ENCODE measurements at regions not wholly inside any gene's neighbourhood (a gene's known extent, or its start where the extent isn't known, plus 50 kb on each side); places are given as distances from the start of the nearest gene placed in this dataset.

- Mint-ChIP-seq H3K4me3 (no peak overlapping the region), H3K27ac (no peak overlapping the region), H3K9me3 (peaks cover 0 to 4% (median 2%) of the 10 kb centered on the region in 3 donors), H3K27me3 (no peaks in the 10 kb centered on the region), H3K36me3 (no peaks in the 10 kb centered on the region), H3K4me1 (no peaks in the 10 kb centered on the region)
Observed at GRCh38 chr2:167504061-167504460, 615.8 kb downstream of the XIRP2 start.

- Mint-ChIP-seq H3K4me1 (no peaks in the 10 kb centered on the region), H3K9me3 (peaks cover 0 to 4% (median 2%) of the 10 kb centered on the region in 3 donors), H3K4me3 (no peak overlapping the region), H3K27me3 (no peaks in the 10 kb centered on the region), H3K27ac (no peak overlapping the region), H3K36me3 (no peaks in the 10 kb centered on the region)
Observed at GRCh38 chr2:167501618-167502017, 613.3 kb downstream of the XIRP2 start.

- Mint-ChIP-seq H3K4me1 (no peaks in the 10 kb centered on the region), H3K36me3 (no peaks in the 10 kb centered on the region), H3K9me3 (no peaks in the 10 kb centered on the region), H3K4me3 (no peak overlapping the region), H3K27me3 (no peaks in the 10 kb centered on the region), H3K27ac (no peak overlapping the region)
Observed at GRCh38 chr2:167493862-167494261, 605.6 kb downstream of the XIRP2 start.

GRCh38 chr2:167492486-167492885 lies 604.2 kb downstream of the XIRP2 start:
- no peaks in the 10 kb centered on the region for H3K9me3 Mint-ChIP-seq
- no peak overlapping the region for H3K4me3 Mint-ChIP-seq

DNA sequence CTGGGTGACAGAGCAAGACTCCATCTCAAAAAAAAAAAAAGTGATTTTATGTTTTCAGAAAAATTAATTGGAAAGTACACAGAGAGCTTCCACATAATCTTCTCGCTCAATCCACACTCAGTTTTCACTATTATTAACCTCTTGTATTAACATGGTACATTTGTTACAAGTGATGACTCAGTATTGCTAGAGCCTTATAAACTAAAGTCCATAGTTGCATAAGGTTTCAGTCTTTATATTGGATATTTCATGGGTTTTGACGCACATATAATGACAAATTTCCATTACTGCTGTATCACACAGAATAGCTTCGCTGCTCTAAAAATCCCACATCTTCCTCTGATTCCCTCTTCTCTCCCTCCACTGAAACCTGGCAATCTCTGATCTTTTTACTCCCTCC lies 603.5 kb downstream of the XIRP2 start:
- no peak overlapping the region for H3K27ac Mint-ChIP-seq
- H3K4me3 Mint-ChIP-seq: no peak overlapping the region
- H3K36me3 Mint-ChIP-seq: no peaks in the 10 kb centered on the region
- no peaks in the 10 kb centered on the region for H3K9me3 Mint-ChIP-seq
- no peaks in the 10 kb centered on the region for H3K27me3 Mint-ChIP-seq
- no peaks in the 10 kb centered on the region for H3K4me1 Mint-ChIP-seq

More at GRCh38 chr2:167492486-167492885, 604.2 kb downstream of the XIRP2 start:
- Mint-ChIP-seq H3K27me3 (no peaks in the 10 kb centered on the region), H3K27ac (no peak overlapping the region), H3K36me3 (no peaks in the 10 kb centered on the region), H3K4me1 (no peaks in the 10 kb centered on the region)

- no peaks in the 10 kb centered on the region for H3K4me1 Mint-ChIP-seq
- H3K27ac Mint-ChIP-seq: no peak overlapping the region
- no peaks in the 10 kb centered on the region for H3K36me3 Mint-ChIP-seq
- H3K27me3 Mint-ChIP-seq: no peaks in the 10 kb centered on the region
- no peaks in the 10 kb centered on the region for H3K9me3 Mint-ChIP-seq
- no peak overlapping the region for H3K4me3 Mint-ChIP-seq
Observed at GRCh38 chr2:167490455-167490854, 602.2 kb downstream of the XIRP2 start.

- H3K27ac Mint-ChIP-seq: no peak overlapping the region
- no peaks in the 10 kb centered on the region for H3K27me3 Mint-ChIP-seq
- H3K9me3 Mint-ChIP-seq: no peaks in the 10 kb centered on the region
Observed at GRCh38 chr2:167489325-167489724, 601.0 kb downstream of the XIRP2 start.

GRCh38 chr2:167487728-167488127 lies 599.4 kb downstream of the XIRP2 start:
- H3K36me3 Mint-ChIP-seq: no peaks in the 10 kb centered on the region
- no peak overlapping the region for H3K4me3 Mint-ChIP-seq
- no peak overlapping the region for H3K27ac Mint-ChIP-seq
- H3K27me3 Mint-ChIP-seq: no peaks in the 10 kb centered on the region
- H3K4me1 Mint-ChIP-seq: no peaks in the 10 kb centered on the region
- no peaks in the 10 kb centered on the region for H3K9me3 Mint-ChIP-seq

More at GRCh38 chr2:167489325-167489724, 601.0 kb downstream of the XIRP2 start:
- no peaks in the 10 kb centered on the region for H3K4me1 Mint-ChIP-seq
- no peaks in the 10 kb centered on the region for H3K36me3 Mint-ChIP-seq
- no peak overlapping the region for H3K4me3 Mint-ChIP-seq

DNA sequence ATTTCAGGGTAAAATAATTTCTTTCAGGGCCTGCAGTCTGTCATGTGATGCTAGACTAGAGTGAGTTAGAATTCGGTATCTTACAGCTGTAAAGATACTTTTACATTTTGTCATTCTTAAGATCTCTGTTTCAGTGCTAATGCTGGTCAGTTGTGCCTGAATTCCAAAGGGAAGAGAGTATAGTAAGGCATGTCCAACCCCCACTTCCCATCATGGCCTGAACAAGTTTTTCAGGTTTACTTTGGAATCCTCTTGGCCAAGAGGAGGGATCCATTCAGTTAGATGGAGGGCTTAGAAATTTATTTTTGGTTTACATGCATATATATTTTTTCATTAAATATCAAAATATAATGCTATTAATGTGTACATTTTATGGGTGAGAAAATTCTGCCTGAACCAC lies 596.6 kb downstream of the XIRP2 start:
- Mint-ChIP-seq H3K4me1 (peaks cover 0 to 2% (median 0%) of the 10 kb centered on the region in 3 donors), H3K27me3 (no peaks in the 10 kb centered on the region), H3K9me3 (no peaks in the 10 kb centered on the region), H3K27ac (no peak overlapping the region), H3K4me3 (no peak overlapping the region), H3K36me3 (no peaks in the 10 kb centered on the region)

- Mint-ChIP-seq H3K9me3 (no peaks in the 10 kb centered on the region), H3K4me3 (no peak overlapping the region), H3K27ac (no peak overlapping the region), H3K4me1 (peaks cover 0 to 2% (median 0%) of the 10 kb centered on the region in 3 donors), H3K36me3 (no peaks in the 10 kb centered on the region), H3K27me3 (no peaks in the 10 kb centered on the region)
Observed at GRCh38 chr2:167480986-167481309, 592.7 kb downstream of the XIRP2 start.

GRCh38 chr2:167480232-167480985 lies 592.1 kb downstream of the XIRP2 start:
- Mint-ChIP-seq H3K9me3 (no peaks in the 10 kb centered on the region), H3K4me3 (no peak overlapping the region), H3K36me3 (no peaks in the 10 kb centered on the region), H3K4me1 (peaks cover 0 to 2% (median 0%) of the 10 kb centered on the region in 3 donors), H3K27me3 (no peaks in the 10 kb centered on the region), H3K27ac (no peak overlapping the region)

- Mint-ChIP-seq H3K4me3 (no peak overlapping the region), H3K9me3 (no peaks in the 10 kb centered on the region), H3K27ac (no peak overlapping the region), H3K4me1 (peaks cover 0 to 2% (median 0%) of the 10 kb centered on the region in 3 donors), H3K27me3 (no peaks in the 10 kb centered on the region), H3K36me3 (no peaks in the 10 kb centered on the region)
Observed at GRCh38 chr2:167478196-167478595, 589.9 kb downstream of the XIRP2 start.

DNA sequence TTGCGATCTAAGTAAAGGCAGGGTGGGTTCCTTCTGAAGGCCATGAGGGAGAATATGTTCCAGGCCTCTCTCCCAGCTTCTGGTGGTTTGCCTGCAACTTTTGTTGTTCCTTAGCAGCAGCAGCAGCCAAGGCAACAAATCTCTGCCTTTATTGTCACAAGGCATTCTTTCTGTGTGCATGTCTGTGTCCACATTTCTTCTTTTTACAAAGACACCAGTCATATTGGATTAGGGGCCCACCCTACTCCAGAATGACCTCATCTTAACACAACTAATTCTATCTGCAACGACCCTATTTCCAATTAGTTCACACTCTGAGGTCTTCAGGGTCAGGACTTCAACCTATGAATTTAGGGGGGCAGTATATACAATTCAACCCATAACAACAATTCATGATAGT lies 587.5 kb downstream of the XIRP2 start:
- Mint-ChIP-seq H3K27ac (no peak overlapping the region), H3K4me1 (peaks cover 0 to 2% (median 0%) of the 10 kb centered on the region in 3 donors), H3K9me3 (no peaks in the 10 kb centered on the region), H3K27me3 (no peaks in the 10 kb centered on the region), H3K4me3 (no peak overlapping the region), H3K36me3 (no peaks in the 10 kb centered on the region)

DNA sequence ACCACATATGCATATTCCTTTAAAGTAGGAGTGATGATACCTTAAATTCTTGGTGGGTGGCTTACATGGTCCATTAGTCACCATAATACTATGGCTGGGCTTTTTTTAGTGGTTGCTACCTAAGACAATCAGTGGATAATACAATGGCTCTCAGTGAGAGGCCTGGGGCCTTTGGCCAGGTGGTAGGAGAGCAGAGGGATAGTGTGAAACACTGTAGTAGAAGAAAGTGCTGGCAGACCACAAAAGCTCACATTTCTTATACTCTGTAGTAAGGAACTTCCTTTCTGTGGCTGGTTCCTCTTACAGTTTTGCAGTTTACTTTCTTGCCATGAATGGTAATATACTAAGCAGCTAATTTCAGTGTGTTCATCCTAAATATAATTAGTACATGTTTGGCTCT lies 583.5 kb downstream of the XIRP2 start:
- H3K27me3 Mint-ChIP-seq: no peaks in the 10 kb centered on the region
- no peak overlapping the region for H3K4me3 Mint-ChIP-seq
- H3K4me1 Mint-ChIP-seq: no peaks in the 10 kb centered on the region
- H3K27ac Mint-ChIP-seq: no peak overlapping the region
- no peaks in the 10 kb centered on the region for H3K36me3 Mint-ChIP-seq
- no peaks in the 10 kb centered on the region for H3K9me3 Mint-ChIP-seq

DNA sequence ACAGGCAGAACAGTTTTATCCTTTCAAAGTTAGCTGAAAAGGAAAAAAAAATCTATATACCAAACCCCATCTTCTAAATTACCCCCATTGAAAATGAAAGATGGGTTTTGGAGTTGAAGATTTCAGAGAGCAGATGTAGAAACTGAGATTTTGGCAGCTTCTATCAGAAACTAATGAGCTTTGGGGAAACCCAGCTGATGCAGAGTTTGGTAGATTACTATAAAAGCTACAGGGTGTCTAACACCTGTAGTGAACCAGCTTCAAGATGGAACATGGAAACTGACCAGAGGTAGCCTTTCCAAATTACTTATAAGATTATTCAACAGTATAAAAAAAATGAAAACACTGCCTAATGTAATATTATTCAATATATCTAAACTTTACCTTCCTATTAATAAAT lies 583.1 kb downstream of the XIRP2 start:
- Mint-ChIP-seq H3K4me1 (no peaks in the 10 kb centered on the region), H3K36me3 (no peaks in the 10 kb centered on the region), H3K4me3 (no peak overlapping the region), H3K27ac (no peak overlapping the region), H3K27me3 (no peaks in the 10 kb centered on the region), H3K9me3 (no peaks in the 10 kb centered on the region)

GRCh38 chr2:167462379-167462778 lies 574.1 kb downstream of the XIRP2 start:
- Mint-ChIP-seq H3K36me3 (no peaks in the 10 kb centered on the region), H3K27ac (no peak overlapping the region), H3K4me3 (no peak overlapping the region), H3K27me3 (no peaks in the 10 kb centered on the region), H3K4me1 (no peaks in the 10 kb centered on the region), H3K9me3 (peaks cover 2 to 30% (median 4%) of the 10 kb centered on the region in 3 donors)
